ENCODE measurements at regions not wholly inside any gene's neighbourhood (a gene's known extent, or its start where the extent isn't known, plus 50 kb on each side); places are given as distances from the start of the nearest gene placed in this dataset.

GRCh38 chr5:133716532-133717183 is 104.3 kb upstream of the FSTL4 start:
- TF ChIP-seq CTCF (IDR thresholded peaks at IDR 0.05; ENCODE audit: insufficient read depth, low read length) (no peak), REST (IDR thresholded peaks at IDR 0.05; ENCODE audit: insufficient replicate concordance, low read depth) (no peak)

Data from HL-60 (cell line).